ENCODE measurements at regions not wholly inside any gene's neighbourhood (a gene's known extent, or its start where the extent isn't known, plus 50 kb on each side); places are given as distances from the start of the nearest gene placed in this dataset.
A peak's percentile ranks its signal among the peaks of the same experiment; 100 is the strongest.

GRCh38 chr2:236968101-236968879, 117.4 kb upstream of the COPS8 start:
- Histone ChIP-seq H3K4me1 (ENCODE audit: insufficient read depth) (peaks cover 46% of the 10 kb centered on the region), H3K4me2 (peak overlapping the region; percentile 38), H3K27ac (peak overlapping the region; percentile 88), H2AFZ (no peak overlapping the region), H3K9me2 (replicated peaks; ENCODE audit: insufficient read depth) (no peaks in the 10 kb centered on the region), H3K9me3 (ENCODE audit: low read depth) (no peaks in the 10 kb centered on the region), H3K36me3 (replicated peaks; ENCODE audit: insufficient read depth, low read depth) (no peaks in the 10 kb centered on the region), H3K27me3 (no peaks in the 10 kb centered on the region), H4K20me1 (ENCODE audit: insufficient read depth, poor library complexity, severe bottlenecking) (no peaks in the 10 kb centered on the region), H3K4me3 (no peak overlapping the region), H3K79me2 (no peaks in the 10 kb centered on the region)
- TF ChIP-seq EZH2 (IDR thresholded peaks at IDR 0.05; ENCODE audit: borderline replicate concordance) (no peak), EZH2phosphoT487 (IDR thresholded peaks at IDR 0.05; ENCODE audit: low read depth, severe bottlenecking, unreplicated experiment) (no peak), CTCF (IDR thresholded peaks at IDR 0.05; ENCODE audit: poor library complexity) (no peak)
- WGBS (ENCODE audit: low lambda C conversion rate, missing lambda C conversion rate), result 48% methylated on average over 10 of the region's 10 CpGs
- peak; percentile 77 for DNase-seq (ENCODE audit: low spot score)

- H3K27ac ChIP-seq, result peak overlapping the region; percentile 88
- no peaks in the 10 kb centered on the region for H4K20me1 ChIP-seq (ENCODE audit: insufficient read depth, poor library complexity, severe bottlenecking)
- no peaks in the 10 kb centered on the region for H3K27me3 ChIP-seq
- TF ChIP-seq EZH2 (IDR thresholded peaks at IDR 0.05; ENCODE audit: borderline replicate concordance), result no peak
- no peak for TF ChIP-seq EZH2phosphoT487 (IDR thresholded peaks at IDR 0.05; ENCODE audit: low read depth, severe bottlenecking, unreplicated experiment)
- no peak for TF ChIP-seq CTCF (IDR thresholded peaks at IDR 0.05; ENCODE audit: poor library complexity)
- DNase-seq (ENCODE audit: low spot score), result no peak
- H3K4me1 ChIP-seq (ENCODE audit: insufficient read depth), result peaks cover 54% of the 10 kb centered on the region
- no peaks in the 10 kb centered on the region for H3K9me2 ChIP-seq (replicated peaks; ENCODE audit: insufficient read depth)
- H3K36me3 ChIP-seq (replicated peaks; ENCODE audit: insufficient read depth, low read depth), result no peaks in the 10 kb centered on the region
- H2AFZ ChIP-seq, result no peak overlapping the region
- WGBS (ENCODE audit: low lambda C conversion rate, missing lambda C conversion rate), result 57% methylated on average over 10 of the region's 10 CpGs
- no peak overlapping the region for H3K4me3 ChIP-seq
- peak overlapping the region; percentile 38 for H3K4me2 ChIP-seq
- H3K9me3 ChIP-seq (ENCODE audit: low read depth), result no peaks in the 10 kb centered on the region
- no peaks in the 10 kb centered on the region for H3K79me2 ChIP-seq
Observed at GRCh38 chr2:236968880-236969534, 116.7 kb upstream of the COPS8 start.

GRCh38 chr2:236969767-236970655, 115.7 kb upstream of the COPS8 start:
- Histone ChIP-seq H3K4me3 (no peak overlapping the region), H3K9me2 (replicated peaks; ENCODE audit: insufficient read depth) (no peaks in the 10 kb centered on the region), H3K9me3 (ENCODE audit: low read depth) (no peaks in the 10 kb centered on the region), H3K79me2 (no peaks in the 10 kb centered on the region), H4K20me1 (ENCODE audit: insufficient read depth, poor library complexity, severe bottlenecking) (no peaks in the 10 kb centered on the region), H3K27me3 (no peaks in the 10 kb centered on the region), H2AFZ (no peak overlapping the region), H3K27ac (peak overlapping the region; percentile 88), H3K4me1 (ENCODE audit: insufficient read depth) (peaks cover 54% of the 10 kb centered on the region), H3K36me3 (replicated peaks; ENCODE audit: insufficient read depth, low read depth) (no peaks in the 10 kb centered on the region), H3K4me2 (no peak overlapping the region)
- WGBS (ENCODE audit: low lambda C conversion rate, missing lambda C conversion rate), result 79% methylated on average over 17 of the region's 17 CpGs
- no peak for DNase-seq (ENCODE audit: low spot score)
- TF ChIP-seq CTCF (IDR thresholded peaks at IDR 0.05; ENCODE audit: poor library complexity), result no peak
